ENCODE measurements at regions not wholly inside any gene's neighbourhood (a gene's known extent, or its start where the extent isn't known, plus 50 kb on each side); places are given as distances from the start of the nearest gene placed in this dataset.
A peak's percentile ranks its signal among the peaks of the same experiment; 100 is the strongest.

- peak; percentile 66 for DNase-seq
Observed at GRCh38 chr12:65556676-65557437, 267.4 kb upstream of the HMGA2 start.

DNA sequence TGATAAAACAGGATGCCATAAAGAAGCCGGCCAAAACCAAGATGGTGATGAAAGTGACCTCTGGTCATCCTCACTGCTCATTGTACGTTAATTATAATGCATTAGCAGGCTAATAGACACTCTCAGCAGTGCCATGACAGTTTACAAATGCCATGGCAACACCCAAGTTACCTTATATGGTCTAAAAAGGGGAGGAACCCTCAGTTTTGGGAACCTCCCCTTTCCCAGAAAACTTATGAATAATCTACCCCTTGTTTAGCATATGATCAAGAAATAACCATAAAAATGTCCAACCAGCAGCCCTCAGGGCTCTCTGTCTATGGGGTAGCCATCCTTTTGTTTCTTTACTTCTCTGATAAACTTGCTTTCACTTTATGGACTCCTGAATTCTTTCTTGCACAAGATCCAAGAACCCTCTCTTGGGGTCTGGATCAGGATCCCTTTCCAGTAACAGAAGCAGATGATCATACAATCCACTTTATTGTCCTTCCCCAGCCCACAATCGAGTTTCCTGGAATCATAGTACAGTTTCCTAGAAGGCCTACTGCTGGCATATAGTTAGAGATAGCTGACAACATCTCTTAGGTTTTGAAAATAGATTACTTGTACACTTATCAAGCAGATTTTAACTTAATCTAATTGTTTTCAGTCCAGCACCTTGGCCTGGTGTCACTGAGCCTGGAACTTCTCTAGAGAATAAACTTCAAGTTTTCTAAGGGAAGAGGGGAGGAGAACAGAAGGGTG lies 266.7 kb upstream of the HMGA2 start:
- DNase-seq = no peak

- no peak for DNase-seq
Observed at GRCh38 chr12:65560286-65560685, 264.0 kb upstream of the HMGA2 start.

- DNase-seq = no peak
Observed at GRCh38 chr12:65561798-65562382, 262.4 kb upstream of the HMGA2 start.

- no peak for DNase-seq
Observed at GRCh38 chr12:65565601-65566560, 258.4 kb upstream of the HMGA2 start.

DNA sequence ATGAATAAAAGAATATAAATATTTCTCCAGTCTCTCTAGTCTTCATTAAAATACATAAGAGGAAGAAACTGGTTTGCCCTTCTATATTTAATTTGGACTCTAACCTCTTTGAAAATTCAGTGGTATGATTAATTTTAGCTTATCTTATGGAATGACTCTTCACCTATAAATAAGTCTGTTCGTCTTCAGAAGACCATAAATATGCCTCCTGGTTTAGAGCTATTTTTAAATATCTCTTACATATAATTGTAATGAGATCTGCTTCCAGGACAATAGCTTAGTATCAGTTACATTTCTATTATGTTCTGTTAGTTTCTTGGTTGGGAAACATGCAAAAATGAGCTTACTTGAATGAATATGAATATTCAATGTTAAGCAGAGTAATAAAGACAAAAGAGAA lies 257.5 kb upstream of the HMGA2 start:
- no peak for DNase-seq

- DNase-seq = no peak
Observed at GRCh38 chr12:65567820-65568219, 256.5 kb upstream of the HMGA2 start.

DNA sequence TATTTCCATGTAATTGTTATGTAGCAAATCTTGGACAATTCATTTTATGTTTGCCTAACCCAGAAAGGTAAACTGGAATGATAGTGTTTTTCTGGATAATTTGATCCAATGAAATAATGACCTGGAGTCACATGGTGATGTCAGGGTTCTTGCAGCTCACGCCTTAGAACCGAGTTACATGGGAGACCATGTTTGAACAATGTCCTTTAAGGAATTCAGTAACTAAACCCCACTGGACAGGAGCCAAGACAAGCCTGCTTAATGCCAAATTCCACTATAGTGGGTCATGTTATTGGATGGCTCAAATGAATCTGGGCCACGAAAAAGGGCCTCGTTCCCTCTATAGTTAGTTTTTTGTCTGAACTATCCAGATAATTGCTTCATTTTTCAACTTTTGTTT lies 255.8 kb upstream of the HMGA2 start:
- DNase-seq = no peak

DNA sequence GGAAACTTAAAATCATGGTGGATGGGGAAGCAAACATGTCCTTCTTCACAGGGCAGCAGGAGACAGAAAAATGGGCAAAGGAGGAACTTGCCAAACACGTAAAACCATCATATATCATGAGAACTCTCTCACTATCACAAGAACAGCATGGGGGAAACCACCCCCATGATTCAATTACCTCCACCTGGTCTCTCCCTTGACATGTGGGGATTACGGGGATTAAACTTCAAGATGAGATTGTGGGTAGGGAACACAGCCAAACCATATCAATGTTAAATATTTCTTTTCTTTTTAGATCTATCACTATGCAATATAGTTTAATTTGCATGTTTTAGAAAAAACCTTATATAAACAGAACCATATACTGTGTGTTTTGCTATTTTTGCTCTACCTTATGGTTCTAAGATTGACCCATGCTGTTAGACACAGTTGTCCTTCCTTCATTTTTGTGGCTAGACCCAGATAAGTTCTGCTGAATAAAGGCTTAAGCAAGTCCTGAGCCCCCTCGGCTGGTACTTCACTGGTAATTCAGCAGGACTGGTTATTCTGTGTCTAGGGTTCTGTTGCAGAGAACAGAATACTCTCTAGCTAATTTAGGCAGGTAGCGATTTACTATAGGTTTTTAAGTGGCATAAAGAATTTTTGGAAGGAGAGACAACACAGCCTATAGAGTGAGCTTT lies 253.7 kb upstream of the HMGA2 start:
- DNase-seq = no peak

DNA sequence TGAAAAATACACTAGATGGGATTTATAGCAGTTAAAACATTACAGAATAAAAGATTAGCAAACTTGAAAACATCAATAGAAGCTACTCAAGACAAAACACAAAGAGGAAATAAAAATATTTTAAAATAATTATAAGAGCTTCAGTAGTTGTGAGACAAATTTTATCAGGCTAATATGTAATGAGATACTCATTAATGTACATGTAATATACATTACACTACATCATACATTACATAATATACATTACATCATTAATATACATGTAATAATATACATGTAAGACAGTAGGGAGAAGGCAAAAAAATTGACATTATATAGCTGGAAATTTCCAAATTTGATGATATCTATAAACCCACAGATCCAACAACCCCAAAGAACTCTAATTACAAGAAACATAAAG lies 249.4 kb upstream of the HMGA2 start:
- no peak for DNase-seq

DNA sequence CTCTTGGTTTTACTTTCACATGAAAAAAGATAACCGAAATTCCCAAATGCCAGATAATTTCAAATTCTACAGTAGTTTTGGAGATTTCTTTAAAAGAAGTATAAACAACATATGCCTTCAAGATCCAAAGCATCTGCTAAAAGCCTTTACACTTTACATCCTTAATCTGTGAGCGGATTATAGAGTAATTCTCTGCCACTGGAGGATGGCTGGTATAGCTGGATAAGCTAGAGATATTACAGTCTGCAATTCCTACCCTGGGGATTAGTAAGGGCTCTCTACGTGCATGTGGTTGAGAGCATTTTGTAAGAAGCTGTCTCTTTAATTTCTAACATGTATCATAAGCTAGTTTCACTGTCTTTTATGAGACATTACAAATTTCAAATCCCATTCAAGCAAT lies 240.3 kb upstream of the HMGA2 start:
- DNase-seq = no peak

DNA sequence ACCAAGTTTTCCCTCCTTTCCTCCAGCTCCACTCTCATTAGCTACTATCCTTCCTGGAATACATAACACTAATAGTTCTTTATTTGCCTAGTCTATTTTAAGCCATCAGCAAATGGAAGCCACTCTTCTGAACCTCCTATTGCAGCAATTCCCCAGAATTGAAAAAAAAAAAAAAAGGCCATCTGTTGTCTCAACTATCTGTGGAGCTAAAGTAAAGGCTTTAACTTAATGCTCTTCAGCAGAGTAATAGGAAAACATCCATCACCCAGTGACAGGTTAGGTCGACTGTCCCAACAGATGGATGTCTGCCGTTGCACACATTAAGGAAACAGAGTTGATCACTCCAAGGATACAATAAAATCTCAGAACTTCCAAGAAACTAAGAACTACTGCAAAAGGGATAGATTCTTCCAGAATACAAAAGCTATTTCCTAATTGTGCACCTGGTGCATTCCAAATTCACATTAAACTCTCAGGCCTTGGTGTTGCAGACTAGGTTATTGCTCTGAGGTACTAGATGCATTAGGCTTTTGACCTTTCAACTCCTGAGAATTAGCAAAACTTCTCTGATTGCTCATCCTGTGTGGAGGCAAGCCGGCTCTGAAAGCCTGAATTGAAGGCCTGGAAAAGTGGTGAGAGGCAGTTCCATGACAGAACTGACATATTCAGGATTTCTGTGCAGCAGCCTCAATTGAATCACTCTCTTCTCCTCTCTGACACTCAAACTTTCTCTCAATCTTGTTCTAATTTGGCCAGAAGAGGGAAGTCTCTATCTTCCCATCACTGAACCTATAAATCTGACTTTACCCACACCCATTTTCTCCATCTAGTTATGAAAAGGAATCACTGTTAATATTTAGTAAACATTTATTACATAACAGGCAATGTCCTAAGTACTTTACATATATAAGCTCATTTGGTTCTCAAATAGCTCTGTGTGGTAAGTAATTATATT lies 238.4 kb upstream of the HMGA2 start:
- DNase-seq = no peak

DNA sequence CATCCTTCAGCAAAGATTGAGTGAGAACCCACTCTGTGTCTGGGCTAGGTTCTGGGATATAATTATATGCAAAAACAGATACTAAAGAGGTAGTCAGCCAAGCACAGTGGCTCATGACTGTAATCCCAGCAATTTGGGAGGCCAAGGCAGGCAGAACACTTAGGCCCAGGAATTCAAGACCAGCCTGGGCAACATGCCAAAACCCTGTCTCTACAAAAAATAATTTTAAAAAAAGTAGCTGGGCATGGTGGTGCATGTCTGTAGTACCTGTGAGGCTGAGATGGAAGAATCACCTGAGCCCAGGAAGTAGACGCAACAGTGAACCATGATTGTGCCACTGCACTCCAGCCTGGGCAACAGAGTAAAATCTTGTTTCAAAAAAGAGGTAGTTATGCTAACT lies 237.5 kb upstream of the HMGA2 start:
- no peak for DNase-seq

- no peak for DNase-seq
Observed at GRCh38 chr12:65590318-65590717, 234.0 kb upstream of the HMGA2 start.

DNA sequence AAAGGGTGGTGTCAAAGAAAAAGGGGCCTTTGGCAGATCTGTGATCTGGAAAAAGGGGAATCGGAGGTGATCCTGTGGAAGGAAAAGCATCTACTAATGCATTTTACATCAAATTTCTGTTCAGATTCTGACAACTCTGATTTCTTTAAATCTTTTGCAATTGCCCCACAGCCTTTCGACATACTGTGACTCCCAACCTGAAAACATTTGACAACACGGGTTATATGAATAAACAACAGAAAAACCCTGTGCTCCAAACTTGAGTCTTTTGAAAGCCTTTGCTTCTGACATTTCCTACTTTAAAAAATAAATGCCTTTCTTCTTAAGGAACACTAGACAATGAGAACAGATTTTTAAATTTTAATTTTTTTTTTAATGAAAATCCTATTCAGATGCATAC lies 231.9 kb upstream of the HMGA2 start:
- no peak for DNase-seq

DNA sequence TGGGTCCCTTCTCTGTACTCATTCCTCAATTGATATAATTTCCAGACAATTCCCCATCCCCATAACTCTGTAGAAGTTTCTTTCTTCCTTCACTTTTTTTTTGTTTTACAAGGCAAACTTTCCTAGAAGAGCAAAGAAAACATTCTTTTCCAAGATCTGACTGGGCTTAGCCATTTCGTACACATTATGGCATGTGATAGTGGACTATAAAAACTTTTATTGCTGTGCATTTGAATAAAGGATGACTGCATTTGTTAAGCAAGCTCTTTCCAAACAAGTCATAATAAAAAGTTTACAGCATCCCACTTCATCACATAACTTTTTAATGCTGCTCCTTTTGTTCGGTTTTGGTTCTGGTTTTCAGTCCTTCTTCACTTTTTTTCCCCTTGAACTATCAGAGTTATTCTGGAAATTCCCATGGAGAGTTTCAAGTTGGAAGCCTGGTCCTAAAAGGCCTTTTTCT lies 231.0 kb upstream of the HMGA2 start:
- no peak for DNase-seq

DNA sequence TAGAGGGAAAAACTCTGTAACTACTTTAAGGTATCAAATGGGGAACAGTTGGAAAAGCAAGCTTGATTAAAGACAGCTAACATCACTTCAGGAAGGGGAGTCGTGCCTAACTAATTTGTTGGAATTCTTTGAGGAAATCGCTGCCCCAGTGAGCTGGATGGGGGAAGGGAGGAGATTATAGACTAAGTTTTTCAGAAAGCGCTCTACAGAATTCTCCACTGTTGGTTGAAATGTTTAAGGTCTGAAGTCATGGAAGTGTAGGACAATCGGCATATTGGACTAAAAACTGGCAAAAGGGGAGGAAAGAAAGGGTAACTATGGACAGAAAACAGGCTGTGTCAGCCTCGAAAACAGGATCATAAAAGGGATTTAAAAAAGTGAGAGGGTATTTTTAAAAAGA lies 229.9 kb upstream of the HMGA2 start:
- DNase-seq = no peak

- DNase-seq = no peak
Observed at GRCh38 chr12:65595016-65595560, 229.2 kb upstream of the HMGA2 start.

DNA sequence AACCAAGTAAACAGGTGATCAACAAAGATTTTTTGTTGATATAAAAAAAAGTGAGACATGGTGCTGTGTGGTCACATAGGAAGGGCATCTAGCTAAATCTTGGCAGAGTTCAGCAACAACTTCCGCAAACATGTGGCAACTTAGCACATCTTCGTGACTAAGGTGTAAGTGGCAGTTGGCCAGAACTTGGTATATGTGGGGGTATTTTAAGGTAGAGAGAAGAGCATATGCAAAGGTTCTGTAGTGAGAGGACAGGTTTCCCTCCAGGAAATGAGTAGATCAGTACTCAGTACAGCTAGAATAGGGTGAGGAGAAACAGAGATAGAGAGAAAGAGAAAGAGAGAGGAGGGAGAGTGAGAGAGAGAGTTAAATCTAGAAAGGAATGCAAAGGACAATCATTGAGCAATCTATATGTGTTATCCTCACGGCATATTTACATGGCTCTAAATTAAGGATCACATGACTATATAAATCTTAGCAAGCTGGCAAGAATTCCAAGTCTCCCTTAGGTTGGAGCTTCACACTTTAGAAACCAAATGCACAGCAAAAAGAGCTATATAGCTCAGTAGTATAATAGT lies 227.7 kb upstream of the HMGA2 start:
- DNase-seq = no peak

DNA sequence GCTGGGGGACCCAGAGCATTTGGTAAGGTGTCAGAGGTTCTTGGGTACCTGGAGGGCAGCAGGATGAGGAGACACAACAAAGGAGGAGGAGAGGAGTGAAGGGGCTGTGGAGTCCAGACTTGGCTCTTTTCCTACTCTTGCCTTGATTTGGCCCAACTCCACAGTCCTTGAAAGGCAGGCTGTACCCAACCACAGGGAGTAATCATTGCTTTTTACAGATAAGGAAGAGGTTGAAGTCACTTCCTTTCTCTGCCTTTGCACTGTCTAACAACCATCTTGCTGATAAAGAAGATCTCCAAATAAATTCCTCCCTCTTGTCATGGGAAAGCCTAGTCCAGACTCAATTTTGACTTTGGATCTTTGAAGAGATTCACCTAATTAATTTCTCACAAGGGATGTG lies 226.8 kb upstream of the HMGA2 start:
- DNase-seq = no peak
